Astrocyte of the spinal cord (primary cell): ENCODE measurements at regions not wholly inside any gene's neighbourhood (a gene's known extent, or its start where the extent isn't known, plus 50 kb on each side); places are given as distances from the start of the nearest gene placed in this dataset.

Experiments used
- DNase-seq: peaks from one replicate; pipeline ENCODE4 v3.0.0; 2011; ENCODE audit warnings: low read depth, low spot score
- H3K4me3 ChIP-seq: 2 replicates; pipeline ENCODE4 v1.5.1; 2011; ENCODE audit warnings: low read depth, mild to moderate bottlenecking, low read length, moderate library complexity
- CTCF ChIP-seq: IDR thresholded peaks from 2 replicates; pipeline ENCODE4 v1.5.1; 2012; ENCODE audit warnings: low read depth, mild to moderate bottlenecking, low read length, inconsistent platforms
- in situ Hi-C: cut with HindIII; loops from 2 replicates; pipeline ENCODE4 v1.10.0; 2017; ENCODE audit warnings: low sequenced_read_pairs

GRCh38 chr2:16048466-16048865, 108.1 kb downstream of the MYCN start:
- in situ Hi-C loops: no loop called here
- no peak for TF ChIP-seq CTCF
- no peak for DNase-seq
- no peak overlapping the region for H3K4me3 ChIP-seq

GRCh38 chr2:16047701-16048100, 107.4 kb downstream of the MYCN start:
- in situ Hi-C loops: no loop called here
- DNase-seq: no peak
- no peak overlapping the region for H3K4me3 ChIP-seq
- TF ChIP-seq CTCF: no peak

GRCh38 chr2:16046649-16047048, 106.3 kb downstream of the MYCN start:
- TF ChIP-seq CTCF: no peak
- in situ Hi-C loops: no loop called here
- H3K4me3 ChIP-seq: no peak overlapping the region
- DNase-seq: no peak

- no peak overlapping the region for H3K4me3 ChIP-seq
- DNase-seq: no peak
- TF ChIP-seq CTCF: no peak
- in situ Hi-C loops: no loop called here
Observed at GRCh38 chr2:16045653-16046352, 105.5 kb downstream of the MYCN start.

- TF ChIP-seq CTCF: no peak
- H3K4me3 ChIP-seq: no peak overlapping the region
- in situ Hi-C loops: no loop called here
- no peak for DNase-seq
Observed at GRCh38 chr2:16044946-16045456, 104.7 kb downstream of the MYCN start.

GRCh38 chr2:16043627-16044026, 103.3 kb downstream of the MYCN start:
- H3K4me3 ChIP-seq: no peak overlapping the region
- in situ Hi-C loops: no loop called here
- DNase-seq: no peak
- no peak for TF ChIP-seq CTCF
